ENCODE measurements at regions not wholly inside any gene's neighbourhood (a gene's known extent, or its start where the extent isn't known, plus 50 kb on each side); places are given as distances from the start of the nearest gene placed in this dataset.

GRCh38 chr20:37598575-37599342 lies 71.1 kb upstream of the BLCAP start:
- no peak for DNase-seq (ENCODE audit: insufficient read length, low spot score)
- FAIRE-seq = no peak
- TF ChIP-seq, protein P1, sequence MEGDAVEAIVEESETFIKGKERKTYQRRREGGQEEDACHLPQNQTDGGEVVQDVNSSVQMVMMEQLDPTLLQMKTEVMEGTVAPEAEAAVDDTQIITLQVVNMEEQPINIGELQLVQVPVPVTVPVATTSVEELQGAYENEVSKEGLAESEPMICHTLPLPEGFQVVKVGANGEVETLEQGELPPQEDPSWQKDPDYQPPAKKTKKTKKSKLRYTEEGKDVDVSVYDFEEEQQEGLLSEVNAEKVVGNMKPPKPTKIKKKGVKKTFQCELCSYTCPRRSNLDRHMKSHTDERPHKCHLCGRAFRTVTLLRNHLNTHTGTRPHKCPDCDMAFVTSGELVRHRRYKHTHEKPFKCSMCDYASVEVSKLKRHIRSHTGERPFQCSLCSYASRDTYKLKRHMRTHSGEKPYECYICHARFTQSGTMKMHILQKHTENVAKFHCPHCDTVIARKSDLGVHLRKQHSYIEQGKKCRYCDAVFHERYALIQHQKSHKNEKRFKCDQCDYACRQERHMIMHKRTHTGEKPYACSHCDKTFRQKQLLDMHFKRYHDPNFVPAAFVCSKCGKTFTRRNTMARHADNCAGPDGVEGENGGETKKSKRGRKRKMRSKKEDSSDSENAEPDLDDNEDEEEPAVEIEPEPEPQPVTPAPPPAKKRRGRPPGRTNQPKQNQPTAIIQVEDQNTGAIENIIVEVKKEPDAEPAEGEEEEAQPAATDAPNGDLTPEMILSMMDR (IDR thresholded peaks at IDR 0.05; ENCODE audit: insufficient read depth, missing control alignments) = no peak

DNA sequence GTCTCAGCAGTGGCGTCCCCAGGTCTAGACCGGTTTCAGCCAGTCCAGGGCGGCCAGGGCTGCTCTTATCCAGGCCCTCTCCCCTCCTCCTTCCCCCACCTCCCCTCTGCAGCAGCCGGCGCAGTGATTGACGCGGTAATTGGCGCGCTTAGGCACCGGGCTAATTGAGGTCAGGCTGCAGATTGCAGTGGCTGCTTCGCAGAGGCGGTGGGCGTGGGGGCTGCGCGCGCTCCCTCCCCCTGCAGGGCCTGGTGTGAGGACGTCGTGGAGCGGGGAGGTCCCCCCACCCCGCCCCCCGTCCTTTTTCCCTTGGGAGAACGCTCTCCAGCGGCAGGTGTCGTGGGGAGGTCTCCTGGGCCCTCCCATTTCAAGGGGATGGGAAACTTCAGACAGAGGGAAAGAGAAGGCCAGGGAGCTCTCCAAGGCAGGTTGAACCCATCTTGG lies 70.4 kb upstream of the BLCAP start:
- TF ChIP-seq, protein P1 (IDR thresholded peaks at IDR 0.05; ENCODE audit: insufficient read depth, missing control alignments) = no peak
- DNase-seq (ENCODE audit: insufficient read length, low spot score) (no peak), FAIRE-seq (no peak)

DNA sequence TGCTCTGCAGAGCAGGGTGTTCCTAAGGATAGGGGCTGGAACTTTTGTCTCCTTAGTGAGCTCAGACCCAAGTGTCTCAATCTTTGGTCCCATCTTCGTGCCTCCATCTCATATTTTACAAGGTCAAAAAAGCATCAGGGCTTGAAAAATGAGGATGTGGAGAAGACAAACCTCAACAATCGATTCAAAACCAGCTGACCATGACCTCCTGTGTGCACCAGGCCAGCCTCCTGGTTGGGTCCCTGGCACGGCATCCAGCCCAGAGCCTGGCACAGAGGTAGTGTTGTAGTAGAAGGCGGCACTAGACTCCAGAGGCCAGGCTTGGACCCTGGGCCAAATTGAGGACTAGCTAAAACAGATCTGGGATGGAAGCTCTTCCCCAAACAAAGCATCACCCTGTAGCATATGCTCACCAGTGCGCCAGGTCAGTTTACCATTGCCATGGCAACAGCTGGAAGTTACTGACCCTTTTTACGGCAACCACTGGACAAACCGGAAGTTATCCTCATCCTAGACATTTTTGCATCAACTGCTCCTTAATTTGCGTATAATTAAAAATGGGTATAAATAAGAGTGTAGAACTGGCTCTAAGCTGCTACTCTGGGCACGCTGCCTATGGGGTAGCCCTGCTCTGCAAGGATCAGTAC lies 69.3 kb upstream of the BLCAP start:
- no peak for FAIRE-seq
- TF ChIP-seq, protein P1 (IDR thresholded peaks at IDR 0.05; ENCODE audit: insufficient read depth, missing control alignments) = no peak
- DNase-seq (ENCODE audit: insufficient read length, low spot score) = no peak

GRCh38 chr20:37596168-37596567 lies 68.5 kb upstream of the BLCAP start:
- DNase-seq (ENCODE audit: insufficient read length, low spot score) = no peak
- TF ChIP-seq, protein P1 (IDR thresholded peaks at IDR 0.05; ENCODE audit: insufficient read depth, missing control alignments) = no peak
- FAIRE-seq = no peak

DNA sequence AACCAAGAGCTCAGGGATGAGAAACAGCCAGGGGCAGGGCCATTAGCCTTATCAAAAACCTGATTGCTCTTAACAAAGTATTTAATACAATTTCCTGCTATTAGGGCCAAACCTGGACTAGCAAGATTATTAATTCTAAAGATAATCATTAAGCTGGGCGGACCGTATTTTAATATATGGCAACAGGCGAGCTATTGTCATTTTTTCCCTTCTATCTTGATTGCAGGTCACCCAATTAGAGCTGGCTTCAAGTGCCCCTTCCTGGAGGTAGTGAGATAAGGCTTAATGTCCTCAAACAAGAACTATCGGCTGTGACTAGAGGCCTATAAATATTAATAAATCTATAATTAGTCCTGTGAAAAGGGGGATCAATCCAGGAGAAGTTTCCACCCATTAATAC lies 66.0 kb upstream of the BLCAP start:
- DNase-seq (ENCODE audit: insufficient read length, low spot score) (no peak), FAIRE-seq (no peak)
- TF ChIP-seq, protein P1 (IDR thresholded peaks at IDR 0.05; ENCODE audit: insufficient read depth, missing control alignments) = no peak

DNA sequence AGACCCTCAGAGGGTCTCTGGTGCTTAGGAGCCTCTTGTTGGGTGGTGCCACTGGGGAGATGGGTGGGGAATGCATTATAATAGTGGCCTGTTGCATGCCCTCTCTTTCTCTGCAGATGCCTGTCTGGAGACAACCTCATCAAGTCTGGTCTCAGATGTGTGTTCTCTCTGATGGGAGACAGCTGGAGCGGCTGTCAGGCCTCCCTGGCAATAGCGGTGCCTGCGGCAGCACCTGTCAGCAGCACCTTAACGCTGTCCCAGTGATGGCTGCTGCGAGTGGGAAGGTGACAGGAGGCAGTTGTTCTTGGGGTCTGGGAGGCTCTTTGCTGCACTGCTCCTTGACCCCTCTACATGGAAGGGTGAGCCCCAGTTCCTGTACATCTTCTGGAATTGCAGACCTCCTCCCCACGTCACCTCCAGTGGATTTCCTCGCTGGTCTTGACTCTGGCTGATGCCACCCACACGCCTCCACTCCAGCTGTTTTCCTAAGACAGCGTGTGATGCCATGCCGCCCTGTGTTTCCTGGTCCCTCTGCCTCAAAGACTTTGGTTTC lies 63.3 kb upstream of the BLCAP start:
- FAIRE-seq = no peak

More for the DNA sequence above, 63.3 kb upstream of the BLCAP start:
- TF ChIP-seq, protein P1 (IDR thresholded peaks at IDR 0.05; ENCODE audit: insufficient read depth, missing control alignments) = no peak
- DNase-seq (ENCODE audit: insufficient read length, low spot score) = no peak

Measured in D721Med (cell line).